ENCODE measurements at regions not wholly inside any gene's neighbourhood (a gene's known extent, or its start where the extent isn't known, plus 50 kb on each side); places are given as distances from the start of the nearest gene placed in this dataset.

DNA sequence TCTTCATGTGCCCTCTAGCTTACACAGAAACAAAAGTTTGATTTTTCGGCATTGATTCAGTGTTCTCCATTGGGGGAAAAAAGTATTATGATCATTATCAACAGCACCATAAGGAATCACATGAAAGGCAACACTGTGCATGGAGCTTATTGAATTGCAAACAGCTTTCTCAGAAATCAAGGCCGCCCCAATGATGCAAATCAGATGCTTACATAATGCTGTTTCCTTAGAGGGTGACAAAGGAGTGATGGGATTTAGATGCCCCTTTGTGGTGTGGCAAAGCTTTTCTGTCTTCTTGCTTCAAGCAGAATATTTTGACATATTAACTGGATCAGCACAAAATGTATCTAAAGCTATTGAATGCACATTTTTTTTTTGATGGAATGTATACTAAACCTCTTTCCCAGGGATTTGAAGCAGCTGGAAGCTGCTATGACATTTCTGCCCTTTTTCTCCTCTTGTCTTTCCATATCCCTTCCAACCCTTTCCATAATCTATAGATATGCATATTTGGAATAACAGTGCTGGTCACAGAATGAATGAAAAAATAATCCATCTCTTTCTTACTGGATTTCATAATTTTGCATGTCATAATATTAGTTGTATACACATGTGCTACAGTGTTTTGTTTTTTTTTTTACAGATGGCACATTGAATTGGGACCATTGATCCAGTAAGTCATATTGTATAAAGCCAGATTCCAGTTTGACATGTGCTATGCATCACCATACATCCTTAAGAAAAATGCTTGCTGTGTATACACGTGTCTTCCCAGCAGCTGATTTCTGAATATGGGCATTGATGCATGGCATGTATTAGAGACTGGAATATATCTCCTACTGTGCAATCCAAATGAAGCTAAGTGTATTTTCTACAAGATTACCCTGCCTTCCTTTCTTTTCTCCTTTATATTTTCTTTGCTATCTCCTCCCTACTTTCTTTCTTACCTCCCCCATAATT, 259.7 kb upstream of the DCN start:
- DNase-seq (ENCODE audit: low spot score), result no peak

DNA sequence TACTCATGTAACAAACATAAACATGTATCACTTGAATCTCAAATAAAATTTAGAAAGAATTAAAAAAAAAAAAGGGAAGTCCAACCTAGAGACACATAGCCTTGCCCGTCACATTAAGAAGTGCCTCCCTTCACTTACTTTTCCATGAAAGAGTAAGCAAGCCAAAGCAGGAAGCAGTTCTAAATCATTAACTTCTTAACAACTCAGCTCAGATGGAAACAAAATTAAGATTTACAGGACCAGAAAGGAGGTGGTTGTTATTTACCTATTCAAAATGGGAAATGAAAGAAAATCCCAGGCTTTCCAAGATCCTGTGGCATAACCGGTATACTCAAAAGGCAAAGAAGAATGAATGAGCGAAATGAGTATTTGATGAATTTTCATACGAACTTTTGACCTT, 258.6 kb upstream of the DCN start:
- no peak for DNase-seq (ENCODE audit: low spot score)

DNA sequence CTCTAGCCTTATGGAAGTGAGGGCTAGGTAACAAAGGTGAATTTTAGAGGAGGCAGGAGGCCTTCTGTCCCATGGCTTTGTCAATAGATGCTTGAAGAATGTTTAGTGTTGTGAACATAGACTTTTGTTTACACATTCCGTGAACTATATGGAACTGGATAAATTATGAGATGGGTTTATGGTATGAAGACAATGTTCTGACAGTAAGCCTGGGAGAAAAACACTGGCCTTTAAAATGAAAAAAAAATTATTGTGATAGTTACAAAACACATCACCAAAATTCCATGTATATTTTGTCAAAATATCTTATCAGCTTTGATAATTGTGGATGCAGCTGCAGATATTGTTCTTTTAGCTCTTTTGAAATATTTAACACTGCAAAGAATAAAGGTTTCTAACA, 251.5 kb upstream of the DCN start:
- DNase-seq (ENCODE audit: low spot score), result no peak

DNA sequence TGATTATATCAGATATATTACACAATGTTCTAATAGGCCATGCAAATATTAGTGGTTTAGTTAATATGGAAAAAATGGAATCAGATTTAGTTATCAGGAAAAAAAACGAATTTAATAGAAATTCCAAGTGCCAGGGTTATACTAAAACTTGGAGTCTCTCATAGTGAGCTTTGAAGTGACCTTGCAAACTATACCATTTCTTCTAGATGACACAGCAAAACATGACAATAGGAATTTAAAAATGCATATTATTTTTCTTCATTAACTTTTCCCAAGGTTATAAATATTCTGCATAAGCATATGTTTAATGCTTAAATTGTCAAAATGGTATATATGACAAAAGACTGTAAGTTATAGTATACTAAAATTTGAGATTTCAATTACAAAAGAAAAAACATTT, 250.1 kb upstream of the DCN start:
- no peak for DNase-seq (ENCODE audit: low spot score)

DNA sequence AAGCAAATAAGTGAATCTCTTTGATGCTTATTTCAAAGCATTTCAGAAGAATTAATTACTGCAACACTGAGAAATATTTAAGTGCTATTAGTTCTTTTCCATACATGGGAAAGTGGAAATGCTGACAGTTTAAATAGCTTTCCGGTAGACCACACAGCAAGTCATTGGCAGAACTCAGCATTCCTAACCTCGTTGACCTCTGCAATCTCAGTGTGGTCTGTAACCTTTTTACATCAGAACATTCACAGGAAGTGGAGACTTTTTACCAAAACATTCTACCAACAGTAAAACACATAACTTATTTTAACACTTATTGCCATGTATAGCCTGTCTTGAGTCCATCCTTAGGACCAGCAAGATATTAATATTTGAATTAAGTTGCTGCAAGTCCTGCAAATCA, 249.5 kb upstream of the DCN start:
- DNase-seq (ENCODE audit: low spot score), result no peak

DNA sequence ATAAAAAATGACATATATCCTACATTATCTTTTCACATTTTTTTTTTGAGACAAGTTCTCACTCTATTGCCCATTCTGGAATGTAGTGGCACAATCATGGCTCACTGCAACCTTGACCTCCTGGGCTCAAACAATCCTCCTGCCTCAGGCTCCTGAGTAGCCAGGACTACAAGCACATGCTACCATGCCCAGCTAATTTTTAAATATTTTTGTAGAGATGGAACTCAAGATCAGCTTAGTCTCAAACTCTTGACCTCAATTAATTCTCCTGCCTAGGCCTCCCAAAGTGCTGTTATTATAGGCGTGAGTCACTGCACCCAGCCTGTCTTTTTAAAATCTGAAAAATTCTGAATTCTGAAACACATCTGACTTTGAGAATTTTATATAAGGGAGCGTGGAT, 241.9 kb upstream of the DCN start:
- no peak for DNase-seq (ENCODE audit: low spot score)

DNA sequence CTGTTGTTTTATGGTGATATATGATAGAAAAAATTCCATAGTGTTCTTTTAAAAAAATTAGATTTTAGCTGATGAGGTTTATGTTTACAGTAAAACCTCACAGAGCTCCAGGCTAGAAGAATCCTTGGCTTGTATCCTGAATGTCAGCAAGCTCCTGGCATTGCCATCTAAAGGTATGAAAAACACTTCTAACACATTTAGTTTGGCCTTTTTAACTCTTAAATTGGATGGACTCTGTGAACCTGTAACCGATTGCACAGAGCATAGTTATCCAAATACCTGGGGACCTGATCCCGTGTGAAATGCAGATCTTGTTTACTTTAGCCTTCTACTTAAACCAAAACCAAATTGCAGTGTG, 241.1 kb upstream of the DCN start:
- no peak for DNase-seq (ENCODE audit: low spot score)

DNA sequence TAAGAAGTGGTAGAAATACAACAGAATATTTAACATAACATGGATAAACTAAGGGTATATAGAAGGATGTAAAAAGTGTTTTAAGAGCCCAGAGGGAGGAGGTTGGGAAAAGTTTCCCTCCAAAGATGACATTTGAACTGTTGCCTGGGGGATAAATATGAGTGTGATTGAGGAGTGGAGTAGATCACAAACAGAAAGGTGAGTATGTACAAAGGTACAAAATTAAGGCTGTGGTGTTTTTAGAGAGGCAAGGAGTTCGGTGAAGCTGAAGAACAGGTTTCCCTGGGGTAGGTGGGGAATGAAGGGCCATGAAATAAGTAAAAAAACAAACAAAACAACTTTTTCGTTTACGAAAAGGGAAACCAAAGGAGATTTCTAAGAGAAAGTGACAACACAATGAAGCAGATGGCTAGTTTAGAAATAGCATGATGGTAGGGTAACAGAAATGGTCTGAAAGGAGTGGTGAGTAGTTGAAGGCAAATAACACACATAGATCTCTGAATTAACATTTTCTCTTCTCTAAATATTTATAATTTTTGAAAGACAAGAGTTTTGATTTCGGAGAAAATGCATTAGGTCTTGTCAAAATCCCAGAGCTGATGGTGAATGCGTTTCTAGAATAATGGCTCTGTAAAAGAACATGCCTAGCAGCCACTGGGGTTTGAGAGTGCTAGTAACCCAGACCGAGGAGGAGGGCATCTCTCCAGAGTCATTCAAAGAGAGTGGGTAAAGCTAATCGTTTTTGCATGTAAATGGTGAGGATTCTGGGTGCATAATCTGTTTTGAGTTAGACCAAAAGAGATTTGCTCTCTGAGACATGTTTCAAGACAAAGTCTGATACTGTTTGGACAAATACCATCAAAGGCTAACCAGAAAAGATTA, 240.4 kb upstream of the DCN start:
- DNase-seq (ENCODE audit: low spot score), result no peak

DNA sequence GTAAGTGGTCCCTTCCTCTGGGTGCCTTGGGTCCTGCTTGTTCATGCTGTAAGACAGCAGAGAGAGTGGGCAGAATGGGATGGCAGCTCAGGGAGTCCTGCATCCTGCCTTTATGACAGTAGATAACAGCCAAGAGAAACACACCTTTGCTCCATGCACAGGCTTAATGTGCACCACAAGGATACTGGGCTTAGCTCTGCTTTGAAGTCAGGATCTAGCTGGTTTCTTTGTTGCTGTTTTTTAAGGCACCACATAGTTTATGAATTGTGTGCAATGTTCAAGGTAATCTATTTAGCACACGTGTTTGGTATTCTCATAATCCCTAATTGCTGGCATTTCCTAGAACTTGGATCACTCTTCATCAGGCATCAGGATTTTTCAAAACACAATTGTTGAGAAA, 239.5 kb upstream of the DCN start:
- no peak for DNase-seq (ENCODE audit: low spot score)

DNA sequence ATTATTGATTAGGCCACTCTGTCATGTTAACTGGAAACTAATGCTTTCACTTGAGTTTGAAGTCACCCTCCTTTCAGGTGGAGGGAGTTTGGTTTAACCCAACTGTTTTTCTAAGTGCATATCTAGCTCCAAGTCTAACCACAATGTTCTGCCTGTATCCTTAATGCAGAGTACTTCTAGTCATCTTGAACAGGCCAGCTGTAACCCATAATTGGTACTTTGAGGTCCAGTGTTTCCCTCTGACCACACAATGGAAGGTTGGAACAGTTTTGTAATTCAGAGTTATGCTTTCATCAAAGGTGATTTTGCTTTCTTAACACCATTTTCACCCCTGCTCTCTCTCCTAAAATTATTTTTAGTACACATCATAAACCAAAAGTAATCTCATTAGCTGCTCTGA, 237.2 kb upstream of the DCN start:
- no peak for DNase-seq (ENCODE audit: low spot score)

DNA sequence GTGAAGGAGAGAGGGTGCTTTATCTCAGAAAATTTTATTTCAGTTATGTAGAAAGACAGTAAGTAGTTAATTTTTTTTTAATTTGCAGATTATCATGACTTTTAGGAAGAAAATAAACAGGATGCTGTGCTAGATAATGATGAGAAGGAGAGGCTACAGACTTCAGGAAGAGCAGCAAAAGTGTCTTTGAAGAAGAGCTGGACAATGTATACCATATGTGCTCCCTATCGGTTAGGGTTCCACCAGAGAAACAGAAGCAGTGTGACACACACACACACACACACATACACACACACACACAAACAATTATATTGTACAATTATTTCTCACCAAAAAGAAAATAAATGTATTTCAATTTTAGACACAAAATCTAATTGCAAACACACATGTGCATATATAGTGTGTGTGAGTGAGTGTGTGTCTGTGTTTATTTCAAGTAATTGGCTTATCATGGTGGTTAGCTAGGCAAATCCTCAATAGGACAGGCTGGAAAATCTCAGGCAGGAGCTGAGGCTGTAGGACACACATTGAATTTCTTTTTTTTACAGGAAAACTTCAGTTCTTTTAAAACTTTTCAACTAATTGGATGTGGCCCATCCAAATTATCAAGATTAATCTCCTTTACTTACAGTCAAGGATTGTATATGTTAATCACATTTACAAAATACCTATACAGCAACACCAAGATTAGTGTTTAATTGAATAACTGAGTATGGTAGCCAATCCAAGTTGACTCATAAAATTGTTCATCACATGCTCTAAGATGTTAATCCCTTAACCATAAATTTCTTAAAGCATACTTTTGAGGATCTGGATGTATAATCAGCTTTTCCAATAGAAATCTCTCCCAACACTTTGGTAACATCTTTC, 235.8 kb upstream of the DCN start:
- no peak for DNase-seq (ENCODE audit: low spot score)

DNA sequence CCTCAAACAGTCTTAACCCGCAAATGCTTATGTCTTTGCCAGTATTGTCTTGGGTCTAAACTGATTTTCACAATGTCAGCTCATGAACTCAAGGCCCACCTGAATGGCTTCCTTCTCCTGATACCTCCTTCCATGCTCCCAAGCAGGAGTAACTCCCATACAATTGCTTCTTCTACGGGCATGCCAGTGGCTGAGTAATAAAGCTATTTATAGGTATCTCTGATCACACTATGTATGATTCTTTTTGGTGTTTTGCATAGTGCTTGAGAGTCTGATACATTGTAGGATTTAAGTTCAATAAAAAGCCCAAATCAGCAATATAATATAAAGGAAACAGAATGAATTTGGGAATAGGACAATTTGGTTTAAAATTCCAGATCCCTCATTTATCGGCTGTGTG, 235.0 kb upstream of the DCN start:
- no peak for DNase-seq (ENCODE audit: low spot score)

DNA sequence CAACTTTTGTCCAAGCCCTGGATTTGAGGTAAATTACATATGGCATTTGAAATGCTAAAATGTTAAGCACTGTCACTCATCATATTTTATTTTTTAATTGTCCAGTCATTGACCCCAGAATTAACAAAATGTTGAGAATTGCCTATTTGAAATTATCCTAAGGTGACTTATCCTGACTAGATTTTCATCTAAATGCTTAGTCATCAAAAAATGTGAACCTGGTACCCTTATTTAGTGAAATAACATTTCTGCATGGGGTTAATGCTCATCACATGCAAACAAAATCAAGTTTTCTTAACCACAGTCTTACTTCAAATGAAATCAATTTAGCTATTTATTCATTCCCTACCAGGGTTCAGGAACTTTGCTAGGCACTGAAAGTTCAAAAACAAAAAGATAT, 232.0 kb upstream of the DCN start:
- no peak for DNase-seq (ENCODE audit: low spot score)

DNA sequence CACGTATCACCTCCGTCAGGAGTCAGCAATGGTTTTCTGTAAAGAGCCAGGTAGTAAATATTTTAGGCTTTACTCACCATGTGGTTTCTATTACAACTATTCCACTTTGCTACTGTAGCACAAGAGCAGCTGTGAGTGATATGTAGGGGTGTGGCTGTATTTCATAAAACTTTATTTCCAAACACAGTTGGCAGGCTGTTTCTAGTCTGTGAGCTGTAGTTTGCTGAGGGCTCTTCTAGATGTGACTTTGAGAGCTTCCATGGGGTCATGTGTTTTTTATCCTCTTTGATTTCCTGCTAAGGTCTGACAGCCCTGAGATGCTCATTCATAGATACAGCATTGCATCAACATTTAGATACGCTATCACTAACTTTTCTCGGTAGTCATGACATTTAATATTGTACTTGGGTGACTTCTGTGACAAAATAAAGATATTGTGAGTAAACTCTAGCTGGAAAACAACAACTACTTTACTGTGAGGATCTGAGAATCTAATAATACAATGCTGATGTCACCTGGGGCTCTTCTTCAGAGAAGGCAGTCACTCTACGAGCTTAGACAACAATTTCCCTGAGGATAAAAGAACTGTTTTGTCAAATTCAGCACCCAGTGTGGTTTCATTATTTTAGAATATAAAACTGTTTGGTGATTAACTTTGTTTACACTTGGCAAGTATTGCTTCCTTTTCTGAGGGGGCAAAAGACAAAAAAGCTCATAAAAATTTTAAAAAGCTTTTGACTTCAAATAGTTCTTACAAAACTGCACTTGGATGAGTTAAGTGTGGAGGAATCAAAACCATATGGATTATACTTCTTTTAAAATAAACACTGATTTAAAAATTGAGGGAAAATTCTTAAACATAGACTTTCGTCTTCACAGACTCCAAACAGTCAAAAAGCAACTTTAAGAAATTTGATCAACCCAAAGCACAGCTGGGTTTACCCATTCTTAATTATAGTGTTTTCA, 231.2 kb upstream of the DCN start:
- DNase-seq (ENCODE audit: low spot score), result no peak

DNA sequence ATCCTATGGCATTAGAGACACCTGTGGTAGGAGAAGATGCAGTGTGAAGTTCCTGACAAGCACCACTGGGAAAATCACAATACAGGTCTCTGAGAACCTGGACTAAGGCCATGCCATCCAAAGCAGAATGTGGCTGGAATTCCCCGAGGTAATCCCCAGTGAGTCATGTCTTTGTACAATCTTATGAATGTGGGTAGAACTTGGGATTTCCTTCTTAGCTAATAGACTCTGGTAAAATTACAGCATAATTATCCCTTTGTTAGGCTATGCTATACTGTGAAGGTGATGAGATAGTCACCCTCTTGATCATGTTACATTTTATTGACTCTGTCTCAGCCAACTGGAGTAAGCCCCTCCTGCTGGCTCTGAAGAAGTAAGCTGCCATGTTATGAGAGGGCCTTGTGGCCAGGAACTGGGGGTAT, 224.3 kb upstream of the DCN start:
- no peak for DNase-seq (ENCODE audit: low spot score)

DNA sequence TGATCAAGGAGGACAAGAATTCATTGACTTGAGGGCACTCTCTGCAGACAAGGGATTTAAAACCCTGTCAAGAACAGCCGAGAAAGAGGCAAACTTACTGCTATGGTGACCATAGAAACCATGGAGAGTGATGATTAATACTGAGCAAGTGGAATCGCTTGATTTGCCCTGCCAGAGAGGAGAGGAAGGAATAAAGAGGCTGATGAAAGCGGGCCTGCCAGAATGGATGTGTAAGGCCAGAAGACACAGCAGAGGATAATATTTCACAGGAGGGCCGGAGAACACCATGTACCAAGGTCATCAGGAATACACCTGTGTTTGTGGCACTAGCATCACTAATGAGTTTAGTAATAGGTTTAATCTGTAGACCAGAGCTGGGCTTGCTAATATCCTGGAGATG, 221.8 kb upstream of the DCN start:
- DNase-seq (ENCODE audit: low spot score), result no peak

DNA sequence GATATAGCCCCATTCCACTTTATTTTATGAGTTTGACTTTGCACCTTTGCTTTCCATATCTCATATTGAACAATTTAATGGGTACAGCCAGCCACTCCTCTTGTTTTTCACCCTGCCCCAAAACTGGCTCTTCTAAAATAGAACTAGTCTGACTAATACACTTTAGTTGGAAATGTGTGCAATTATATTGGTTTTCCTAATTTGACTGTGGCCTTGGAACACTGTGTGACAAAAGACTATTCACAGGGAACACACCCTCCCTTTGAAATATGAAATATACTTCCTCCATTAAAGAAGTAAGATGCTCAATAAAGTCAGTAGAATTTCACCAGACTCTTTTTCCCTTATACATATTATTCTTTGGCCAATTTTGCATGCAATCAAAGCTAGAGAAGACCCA, 218.6 kb upstream of the DCN start:
- DNase-seq (ENCODE audit: low spot score), result no peak

DNA sequence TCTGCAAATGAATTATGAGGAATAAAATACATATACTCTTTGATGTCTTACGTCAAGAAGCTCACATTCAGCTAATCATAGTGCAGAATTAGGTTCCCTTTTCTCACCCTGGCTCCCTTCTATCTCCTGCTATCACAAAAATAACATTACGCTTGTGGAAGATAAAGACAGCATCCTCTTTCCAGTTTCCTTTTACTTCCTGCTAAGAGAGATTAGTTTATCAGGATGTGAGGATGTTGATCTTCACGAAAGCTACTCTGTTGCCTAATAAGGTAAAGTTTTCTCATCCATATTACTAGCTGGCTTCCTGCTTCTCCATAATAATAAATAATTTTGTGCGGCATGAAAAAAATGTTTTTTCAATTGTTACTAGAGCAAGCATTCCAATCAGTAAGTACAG, 217.7 kb upstream of the DCN start:
- no peak for DNase-seq (ENCODE audit: low spot score)

DNA sequence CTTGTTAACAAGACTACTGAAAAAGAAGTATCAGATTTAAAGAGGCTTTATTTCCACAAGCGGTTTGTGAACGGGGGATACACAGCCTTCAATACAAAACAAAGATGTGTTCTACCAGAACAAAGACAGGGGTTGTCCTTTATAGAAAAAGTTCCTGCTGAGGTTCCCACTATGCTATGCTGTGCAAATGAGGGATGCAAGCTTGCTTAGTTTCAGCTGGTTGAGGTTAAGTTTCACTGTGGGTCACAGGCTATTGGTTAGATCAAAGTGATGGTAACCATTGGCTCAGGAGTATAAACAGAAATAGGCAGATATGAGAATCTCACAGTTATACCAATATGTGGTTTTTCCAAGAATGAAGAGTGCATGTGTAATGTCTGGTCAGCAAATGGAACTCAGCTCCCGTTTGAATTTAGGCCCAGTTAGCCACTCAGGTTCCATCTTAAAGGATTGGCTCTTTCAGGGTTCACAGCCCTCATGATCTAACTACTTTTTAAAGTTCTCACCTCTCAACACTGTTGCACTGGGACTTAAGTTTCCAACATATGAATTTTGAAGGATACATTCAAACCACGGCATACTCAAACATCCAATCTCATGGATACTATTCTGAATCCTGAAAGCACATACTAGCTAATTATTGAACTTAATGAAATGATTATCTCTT, 215.4 kb upstream of the DCN start:
- DNase-seq (ENCODE audit: low spot score), result no peak

DNA sequence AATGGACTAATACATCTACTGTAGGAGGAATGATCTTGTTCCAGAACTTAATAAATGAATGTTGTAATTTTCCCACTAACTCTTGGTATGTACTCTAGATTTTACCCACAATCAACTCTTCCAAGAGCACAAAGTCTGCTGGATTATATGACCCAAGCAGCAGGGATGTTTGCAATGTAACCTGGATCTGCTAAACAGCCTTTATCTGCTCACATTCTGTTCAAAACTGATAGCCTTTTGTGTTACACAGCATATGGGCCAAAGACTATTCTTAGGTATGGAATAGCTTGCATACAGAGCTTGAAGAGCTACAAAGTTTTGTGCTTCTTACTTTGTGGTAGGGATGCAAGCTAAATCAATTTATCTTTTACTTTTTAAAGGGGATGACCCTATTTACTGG, 213.7 kb upstream of the DCN start:
- no peak for DNase-seq (ENCODE audit: low spot score)

Data from CD4-positive, alpha-beta T cell treated with Interleukin-2 at 100 ng/mL for 4 hours (primary cell).